Neural progenitor cell (in vitro differentiated cells): ENCODE measurements at regions not wholly inside any gene's neighbourhood (a gene's known extent, or its start where the extent isn't known, plus 50 kb on each side); places are given as distances from the start of the nearest gene placed in this dataset.

Experiments
- EZH2 ChIP-seq: fragments of 200-600 bp; sonication (generic); IDR thresholded peaks from 2 replicates; pipeline ENCODE4 v1.6.1; 2017; ENCODE audit warnings: antibody characterized with exemption, mild to moderate bottlenecking, moderate library complexity
- EZH2phosphoT487 ChIP-seq: fragments of 200-600 bp; sonication (generic); IDR thresholded peaks from 2 replicates; pipeline ENCODE4 v1.6.1; 2017; ENCODE audit warnings: antibody characterized with exemption
- TF ChIP-seq, protein P1 (sequence below): fragments of 200-600 bp; sonication (generic); IDR thresholded peaks from 2 replicates; pipeline ENCODE4 v1.5.1; 2017; ENCODE audit warnings: antibody characterized with exemption, mild to moderate bottlenecking

DNA sequence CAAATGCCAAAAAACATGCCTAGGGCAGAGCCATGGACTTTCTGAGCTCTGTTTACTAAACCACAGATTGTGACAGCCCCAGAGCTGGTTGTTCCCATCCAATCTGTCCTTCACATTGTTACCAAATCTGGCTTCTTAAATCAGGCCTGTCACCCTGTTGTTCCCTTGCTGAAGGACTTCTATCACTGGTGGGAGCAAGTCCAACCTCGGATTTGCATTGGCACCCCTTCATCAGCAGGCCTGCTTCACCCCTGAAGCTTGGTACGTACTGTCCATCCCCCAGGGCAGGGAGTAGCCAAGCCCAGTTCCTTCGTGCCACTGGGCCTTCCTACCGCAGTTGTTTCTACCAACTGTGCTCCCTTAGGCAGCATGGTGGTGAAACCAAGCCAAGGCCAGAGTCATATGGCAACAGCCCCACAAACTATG lies 357.3 kb upstream of the JARID2 start:
- TF ChIP-seq, protein P1, sequence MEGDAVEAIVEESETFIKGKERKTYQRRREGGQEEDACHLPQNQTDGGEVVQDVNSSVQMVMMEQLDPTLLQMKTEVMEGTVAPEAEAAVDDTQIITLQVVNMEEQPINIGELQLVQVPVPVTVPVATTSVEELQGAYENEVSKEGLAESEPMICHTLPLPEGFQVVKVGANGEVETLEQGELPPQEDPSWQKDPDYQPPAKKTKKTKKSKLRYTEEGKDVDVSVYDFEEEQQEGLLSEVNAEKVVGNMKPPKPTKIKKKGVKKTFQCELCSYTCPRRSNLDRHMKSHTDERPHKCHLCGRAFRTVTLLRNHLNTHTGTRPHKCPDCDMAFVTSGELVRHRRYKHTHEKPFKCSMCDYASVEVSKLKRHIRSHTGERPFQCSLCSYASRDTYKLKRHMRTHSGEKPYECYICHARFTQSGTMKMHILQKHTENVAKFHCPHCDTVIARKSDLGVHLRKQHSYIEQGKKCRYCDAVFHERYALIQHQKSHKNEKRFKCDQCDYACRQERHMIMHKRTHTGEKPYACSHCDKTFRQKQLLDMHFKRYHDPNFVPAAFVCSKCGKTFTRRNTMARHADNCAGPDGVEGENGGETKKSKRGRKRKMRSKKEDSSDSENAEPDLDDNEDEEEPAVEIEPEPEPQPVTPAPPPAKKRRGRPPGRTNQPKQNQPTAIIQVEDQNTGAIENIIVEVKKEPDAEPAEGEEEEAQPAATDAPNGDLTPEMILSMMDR = no peak
- no peak for TF ChIP-seq EZH2
- no peak for TF ChIP-seq EZH2phosphoT487
